ENCODE measurements at regions not wholly inside any gene's neighbourhood (a gene's known extent, or its start where the extent isn't known, plus 50 kb on each side); places are given as distances from the start of the nearest gene placed in this dataset.
"Not testable (repeated sequence)": the region's sequence is repeated elsewhere in the genome, so short reads cannot be mapped to it uniquely, and the experiment has no call there.

GRCh38 chr5:67876371-67876770, 339.2 kb upstream of the PIK3R1 start:
- H2AFZ ChIP-seq (ENCODE audit: low read length), result no peak overlapping the region
- DNase-seq, result no peak
- no peak overlapping the region for H3K9ac ChIP-seq (ENCODE audit: low read length)
- no peak overlapping the region for H3K27ac ChIP-seq (ENCODE audit: low read length)
- H3K79me2 ChIP-seq (ENCODE audit: low read length), result no peaks in the 10 kb centered on the region
- no peaks in the 10 kb centered on the region for H3K9me2 ChIP-seq (replicated peaks; ENCODE audit: insufficient read depth, low read length)
- no peaks in the 10 kb centered on the region for H3K36me3 ChIP-seq (ENCODE audit: insufficient read depth, low read length)
- H3K4me2 ChIP-seq (ENCODE audit: low read depth, low read length, poor library complexity, severe bottlenecking), result no peak overlapping the region
- no peaks in the 10 kb centered on the region for H3K9me3 ChIP-seq (ENCODE audit: low read length)
- H4K20me1 ChIP-seq (ENCODE audit: insufficient read depth, low read depth, low read length), result no peaks in the 10 kb centered on the region
- H3K4me1 ChIP-seq (ENCODE audit: low read length), result no peaks in the 10 kb centered on the region
- H3K4me3 ChIP-seq (ENCODE audit: low read length), result no peak overlapping the region
- no peaks in the 10 kb centered on the region for H3K27me3 ChIP-seq (ENCODE audit: low read length)

GRCh38 chr5:67875601-67876000, 340.0 kb upstream of the PIK3R1 start:
- Histone ChIP-seq H4K20me1 (ENCODE audit: insufficient read depth, low read depth, low read length) (no peaks in the 10 kb centered on the region), H3K9ac (ENCODE audit: low read length) (no peak overlapping the region), H2AFZ (ENCODE audit: low read length) (no peak overlapping the region), H3K27me3 (ENCODE audit: low read length) (no peaks in the 10 kb centered on the region), H3K4me1 (ENCODE audit: low read length) (no peaks in the 10 kb centered on the region), H3K4me3 (ENCODE audit: low read length) (no peak overlapping the region), H3K27ac (ENCODE audit: low read length) (no peak overlapping the region), H3K4me2 (ENCODE audit: low read depth, low read length, poor library complexity, severe bottlenecking) (no peak overlapping the region), H3K9me3 (ENCODE audit: low read length) (no peaks in the 10 kb centered on the region), H3K79me2 (ENCODE audit: low read length) (no peaks in the 10 kb centered on the region), H3K9me2 (replicated peaks; ENCODE audit: insufficient read depth, low read length) (no peaks in the 10 kb centered on the region), H3K36me3 (ENCODE audit: insufficient read depth, low read length) (no peaks in the 10 kb centered on the region)
- no peak for DNase-seq

DNA sequence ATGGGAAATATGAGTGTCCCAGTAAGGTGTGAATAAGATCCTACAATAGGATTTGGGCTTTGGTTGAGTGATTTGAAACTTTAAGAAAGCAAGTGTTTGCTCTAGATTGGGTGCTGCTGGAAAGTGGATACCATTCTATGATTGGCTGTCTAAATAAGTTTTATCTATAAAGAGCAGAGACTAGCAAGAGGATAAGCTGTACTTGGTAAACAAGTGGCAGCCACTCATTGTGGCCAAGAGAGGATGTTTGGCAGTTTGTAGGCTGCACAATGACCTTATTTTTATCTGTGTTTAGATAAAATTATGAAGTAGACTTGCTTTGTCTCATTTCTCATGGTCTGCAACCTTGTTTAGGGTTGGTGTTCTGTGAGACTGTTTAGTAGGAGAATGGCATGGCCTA, 341.6 kb upstream of the PIK3R1 start:
- Histone ChIP-seq H3K79me2 (ENCODE audit: low read length) (no peaks in the 10 kb centered on the region), H3K27ac (ENCODE audit: low read length) (no peak overlapping the region), H3K9me3 (ENCODE audit: low read length) (no peaks in the 10 kb centered on the region), H3K4me1 (ENCODE audit: low read length) (no peaks in the 10 kb centered on the region), H3K4me2 (ENCODE audit: low read depth, low read length, poor library complexity, severe bottlenecking) (no peak overlapping the region), H3K9ac (ENCODE audit: low read length) (no peak overlapping the region), H3K27me3 (ENCODE audit: low read length) (no peaks in the 10 kb centered on the region), H3K36me3 (ENCODE audit: insufficient read depth, low read length) (no peaks in the 10 kb centered on the region), H2AFZ (ENCODE audit: low read length) (no peak overlapping the region), H3K9me2 (replicated peaks; ENCODE audit: insufficient read depth, low read length) (no peaks in the 10 kb centered on the region), H4K20me1 (ENCODE audit: insufficient read depth, low read depth, low read length) (no peaks in the 10 kb centered on the region), H3K4me3 (ENCODE audit: low read length) (no peak overlapping the region)
- no peak for DNase-seq

DNA sequence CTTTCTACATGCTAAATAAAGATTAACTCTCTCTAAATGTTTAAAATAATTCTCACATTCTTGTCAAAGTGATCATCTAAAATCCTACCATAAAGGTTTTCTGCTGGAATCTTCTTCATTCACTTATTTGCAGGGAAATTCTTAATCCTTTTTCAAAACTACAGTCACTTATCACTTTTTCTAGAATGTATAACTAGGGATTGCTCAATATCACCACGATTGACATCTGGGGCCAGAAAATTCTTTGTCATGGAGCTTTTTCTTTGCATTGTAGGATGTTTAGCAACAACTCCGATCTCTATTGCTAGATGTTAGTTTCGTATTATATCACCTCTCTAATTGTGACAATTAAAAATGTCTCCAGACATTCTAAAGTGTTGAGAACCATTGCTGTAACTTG, 344.9 kb upstream of the PIK3R1 start:
- H4K20me1 ChIP-seq (ENCODE audit: insufficient read depth, low read depth, low read length), result no peaks in the 10 kb centered on the region
- no peaks in the 10 kb centered on the region for H3K36me3 ChIP-seq (ENCODE audit: insufficient read depth, low read length)
- no peak overlapping the region for H3K27ac ChIP-seq (ENCODE audit: low read length)
- no peaks in the 10 kb centered on the region for H3K79me2 ChIP-seq (ENCODE audit: low read length)
- H3K27me3 ChIP-seq (ENCODE audit: low read length), result no peaks in the 10 kb centered on the region
- no peaks in the 10 kb centered on the region for H3K9me2 ChIP-seq (replicated peaks; ENCODE audit: insufficient read depth, low read length)
- H3K4me1 ChIP-seq (ENCODE audit: low read length), result no peaks in the 10 kb centered on the region
- no peaks in the 10 kb centered on the region for H3K9me3 ChIP-seq (ENCODE audit: low read length)
- no peak overlapping the region for H3K4me3 ChIP-seq (ENCODE audit: low read length)
- H3K4me2 ChIP-seq (ENCODE audit: low read depth, low read length, poor library complexity, severe bottlenecking), result no peak overlapping the region
- no peak overlapping the region for H2AFZ ChIP-seq (ENCODE audit: low read length)
- no peak for DNase-seq
- no peak overlapping the region for H3K9ac ChIP-seq (ENCODE audit: low read length)

- not testable (repeated sequence) for H3K9me3 ChIP-seq (ENCODE audit: low read length); H3K27ac ChIP-seq (ENCODE audit: low read length); DNase-seq; H3K4me1 ChIP-seq (ENCODE audit: low read length); H3K9ac ChIP-seq (ENCODE audit: low read length); H3K36me3 ChIP-seq (ENCODE audit: insufficient read depth, low read length); H4K20me1 ChIP-seq (ENCODE audit: insufficient read depth, low read depth, low read length); H3K4me3 ChIP-seq (ENCODE audit: low read length); H2AFZ ChIP-seq (ENCODE audit: low read length); H3K4me2 ChIP-seq (ENCODE audit: low read depth, low read length, poor library complexity, severe bottlenecking); H3K79me2 ChIP-seq (ENCODE audit: low read length); H3K9me2 ChIP-seq (replicated peaks; ENCODE audit: insufficient read depth, low read length); H3K27me3 ChIP-seq (ENCODE audit: low read length)
Measured at GRCh38 chr5:67864335-67864734, 351.2 kb upstream of the PIK3R1 start.

- H3K4me3 ChIP-seq (ENCODE audit: low read length), result no peak overlapping the region
Measured at GRCh38 chr5:67858471-67859031, 357.0 kb upstream of the PIK3R1 start.

DNA sequence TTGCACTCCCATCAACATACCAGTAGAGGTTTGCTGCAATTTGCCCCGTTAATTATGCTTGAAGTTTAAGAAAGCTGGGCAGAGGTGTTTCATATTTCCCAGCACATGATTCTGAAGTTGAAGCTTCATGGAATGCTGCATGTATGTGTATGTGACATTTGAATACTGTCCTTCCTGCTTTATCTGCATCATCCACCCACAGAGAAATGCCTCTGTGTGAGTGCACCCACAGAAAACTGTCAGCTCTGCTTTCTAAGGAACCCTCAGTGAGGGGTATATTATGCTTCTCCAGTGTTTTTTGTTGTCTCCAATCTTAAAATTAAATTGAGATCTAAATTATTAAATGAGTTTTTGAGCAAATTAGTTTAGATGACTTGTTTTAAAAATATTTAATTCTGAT, 358.1 kb upstream of the PIK3R1 start:
- Histone ChIP-seq H3K27ac (ENCODE audit: low read length) (no peak overlapping the region), H3K4me1 (ENCODE audit: low read length) (no peaks in the 10 kb centered on the region), H3K9ac (ENCODE audit: low read length) (no peak overlapping the region), H3K9me2 (replicated peaks; ENCODE audit: insufficient read depth, low read length) (no peaks in the 10 kb centered on the region), H2AFZ (ENCODE audit: low read length) (no peak overlapping the region), H3K4me2 (ENCODE audit: low read depth, low read length, poor library complexity, severe bottlenecking) (no peak overlapping the region), H3K9me3 (ENCODE audit: low read length) (no peaks in the 10 kb centered on the region), H3K27me3 (ENCODE audit: low read length) (no peaks in the 10 kb centered on the region), H3K79me2 (ENCODE audit: low read length) (no peaks in the 10 kb centered on the region), H3K36me3 (ENCODE audit: insufficient read depth, low read length) (no peaks in the 10 kb centered on the region), H4K20me1 (ENCODE audit: insufficient read depth, low read depth, low read length) (no peaks in the 10 kb centered on the region), H3K4me3 (ENCODE audit: low read length) (no peak overlapping the region)
- DNase-seq, result no peak

More at GRCh38 chr5:67858471-67859031, 357.0 kb upstream of the PIK3R1 start:
- Histone ChIP-seq H3K4me1 (ENCODE audit: low read length) (no peaks in the 10 kb centered on the region), H3K9ac (ENCODE audit: low read length) (no peak overlapping the region), H3K27me3 (ENCODE audit: low read length) (no peaks in the 10 kb centered on the region), H3K9me2 (replicated peaks; ENCODE audit: insufficient read depth, low read length) (no peaks in the 10 kb centered on the region), H3K9me3 (ENCODE audit: low read length) (no peaks in the 10 kb centered on the region), H3K36me3 (ENCODE audit: insufficient read depth, low read length) (no peaks in the 10 kb centered on the region), H4K20me1 (ENCODE audit: insufficient read depth, low read depth, low read length) (no peaks in the 10 kb centered on the region), H3K4me2 (ENCODE audit: low read depth, low read length, poor library complexity, severe bottlenecking) (no peak overlapping the region), H3K79me2 (ENCODE audit: low read length) (no peaks in the 10 kb centered on the region), H3K27ac (ENCODE audit: low read length) (no peak overlapping the region), H2AFZ (ENCODE audit: low read length) (no peak overlapping the region)
- DNase-seq, result no peak

DNA sequence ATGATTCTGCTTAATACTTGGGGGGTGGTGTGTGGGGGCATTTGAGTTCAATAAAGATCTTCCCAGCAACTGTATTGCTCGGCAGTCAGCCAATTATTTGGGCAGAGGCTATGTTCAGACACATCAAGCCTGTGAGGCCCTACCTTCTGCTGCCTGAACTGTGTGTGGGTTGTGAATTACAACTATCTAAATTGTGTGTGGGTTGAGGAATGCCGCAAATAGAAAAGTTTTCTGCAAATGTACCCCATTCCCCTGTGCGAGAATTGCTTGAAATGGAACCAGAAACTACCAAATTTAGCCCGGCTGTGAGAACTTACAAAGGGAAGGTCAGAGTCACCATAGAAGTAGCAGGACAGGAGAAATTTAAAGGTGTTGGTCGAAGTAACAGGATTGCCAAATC, 360.0 kb upstream of the PIK3R1 start:
- no peaks in the 10 kb centered on the region for H3K36me3 ChIP-seq (ENCODE audit: insufficient read depth, low read length)
- H3K9me2 ChIP-seq (replicated peaks; ENCODE audit: insufficient read depth, low read length), result no peaks in the 10 kb centered on the region
- H3K27ac ChIP-seq (ENCODE audit: low read length), result no peak overlapping the region
- H2AFZ ChIP-seq (ENCODE audit: low read length), result no peak overlapping the region
- no peak overlapping the region for H3K4me2 ChIP-seq (ENCODE audit: low read depth, low read length, poor library complexity, severe bottlenecking)
- H4K20me1 ChIP-seq (ENCODE audit: insufficient read depth, low read depth, low read length), result no peaks in the 10 kb centered on the region
- no peak overlapping the region for H3K9ac ChIP-seq (ENCODE audit: low read length)
- no peaks in the 10 kb centered on the region for H3K9me3 ChIP-seq (ENCODE audit: low read length)
- no peaks in the 10 kb centered on the region for H3K4me1 ChIP-seq (ENCODE audit: low read length)
- no peak for DNase-seq
- no peaks in the 10 kb centered on the region for H3K79me2 ChIP-seq (ENCODE audit: low read length)
- H3K4me3 ChIP-seq (ENCODE audit: low read length), result no peak overlapping the region
- no peaks in the 10 kb centered on the region for H3K27me3 ChIP-seq (ENCODE audit: low read length)

DNA sequence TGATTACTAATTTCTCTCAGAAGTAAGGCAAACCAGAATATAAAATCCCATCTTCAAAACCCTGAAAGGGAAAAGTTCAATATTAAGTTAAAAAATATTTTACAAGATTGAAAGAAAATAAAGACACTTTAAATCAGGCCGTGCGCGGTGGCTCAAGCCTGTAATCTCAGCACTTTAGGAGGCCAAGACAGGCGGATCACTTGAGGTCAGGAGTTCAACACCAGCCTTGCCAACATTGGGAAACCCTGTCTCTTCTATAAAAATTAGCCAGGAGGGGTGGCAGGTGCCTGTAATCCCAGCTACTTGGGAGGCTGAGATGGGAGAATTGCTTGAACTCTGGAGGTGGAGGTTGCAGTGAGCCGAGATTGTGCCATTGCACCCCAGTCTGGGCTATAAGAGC, 364.6 kb upstream of the PIK3R1 start:
- not testable (repeated sequence) for H3K4me1 ChIP-seq (ENCODE audit: low read length); H3K27ac ChIP-seq (ENCODE audit: low read length); H3K9me3 ChIP-seq (ENCODE audit: low read length); H3K4me3 ChIP-seq (ENCODE audit: low read length); H2AFZ ChIP-seq (ENCODE audit: low read length); H3K9ac ChIP-seq (ENCODE audit: low read length); DNase-seq; H3K79me2 ChIP-seq (ENCODE audit: low read length); H3K27me3 ChIP-seq (ENCODE audit: low read length); H3K4me2 ChIP-seq (ENCODE audit: low read depth, low read length, poor library complexity, severe bottlenecking); H4K20me1 ChIP-seq (ENCODE audit: insufficient read depth, low read depth, low read length); H3K9me2 ChIP-seq (replicated peaks; ENCODE audit: insufficient read depth, low read length); H3K36me3 ChIP-seq (ENCODE audit: insufficient read depth, low read length)
